ENCODE measurements at regions not wholly inside any gene's neighbourhood (a gene's known extent, or its start where the extent isn't known, plus 50 kb on each side); places are given as distances from the start of the nearest gene placed in this dataset.

GRCh38 chr5:71771191-71771590 is 52.1 kb downstream of the CARTPT start:
- Mint-ChIP-seq H3K4me1 (ENCODE audit: low read depth, unreplicated experiment) (peaks cover 2% of the 10 kb centered on the region), H3K4me3 (ENCODE audit: unreplicated experiment) (no peak overlapping the region), H3K36me3 (ENCODE audit: unreplicated experiment) (no peaks in the 10 kb centered on the region), H3K9me3 (ENCODE audit: unreplicated experiment) (no peaks in the 10 kb centered on the region), H3K27me3 (ENCODE audit: unreplicated experiment) (no peaks in the 10 kb centered on the region), H3K27ac (ENCODE audit: unreplicated experiment) (no peak overlapping the region)
- no peak for DNase-seq
- TF ChIP-seq CTCF (IDR thresholded peaks at IDR 0.05; ENCODE audit: partially characterized antibody, unreplicated experiment): no peak

GRCh38 chr5:71778678-71779276 is 59.7 kb downstream of the CARTPT start:
- H3K27me3 Mint-ChIP-seq (ENCODE audit: unreplicated experiment): peaks cover 2% of the 10 kb centered on the region
- H3K36me3 Mint-ChIP-seq (ENCODE audit: unreplicated experiment): no peaks in the 10 kb centered on the region
- peak; percentile 22 for TF ChIP-seq CTCF (IDR thresholded peaks at IDR 0.05; ENCODE audit: partially characterized antibody, unreplicated experiment)
- H3K9me3 Mint-ChIP-seq (ENCODE audit: unreplicated experiment): peaks cover 5% of the 10 kb centered on the region
- DNase-seq: peak; percentile 36
- H3K27ac Mint-ChIP-seq (ENCODE audit: unreplicated experiment): no peak overlapping the region
- H3K4me3 Mint-ChIP-seq (ENCODE audit: unreplicated experiment): no peak overlapping the region
- H3K4me1 Mint-ChIP-seq (ENCODE audit: low read depth, unreplicated experiment): peaks cover 30% of the 10 kb centered on the region

GRCh38 chr5:71780597-71780996 is 61.5 kb downstream of the CARTPT start:
- H3K27ac Mint-ChIP-seq (ENCODE audit: unreplicated experiment): no peak overlapping the region
- DNase-seq: no peak
- peaks cover 5% of the 10 kb centered on the region for H3K9me3 Mint-ChIP-seq (ENCODE audit: unreplicated experiment)
- H3K36me3 Mint-ChIP-seq (ENCODE audit: unreplicated experiment): no peaks in the 10 kb centered on the region
- peaks cover 34% of the 10 kb centered on the region for H3K4me1 Mint-ChIP-seq (ENCODE audit: low read depth, unreplicated experiment)
- no peak overlapping the region for H3K4me3 Mint-ChIP-seq (ENCODE audit: unreplicated experiment)
- TF ChIP-seq CTCF (IDR thresholded peaks at IDR 0.05; ENCODE audit: partially characterized antibody, unreplicated experiment): no peak
- H3K27me3 Mint-ChIP-seq (ENCODE audit: unreplicated experiment): peaks cover 3% of the 10 kb centered on the region

GRCh38 chr5:71782393-71782770 is 63.3 kb downstream of the CARTPT start:
- peak overlapping the region; percentile 96 for H3K27ac Mint-ChIP-seq (ENCODE audit: unreplicated experiment)

More at GRCh38 chr5:71782393-71782770, 63.3 kb downstream of the CARTPT start:
- DNase-seq: no peak
- H3K4me1 Mint-ChIP-seq (ENCODE audit: low read depth, unreplicated experiment): peaks cover 43% of the 10 kb centered on the region
- TF ChIP-seq CTCF (IDR thresholded peaks at IDR 0.05; ENCODE audit: partially characterized antibody, unreplicated experiment): no peak
- H3K36me3 Mint-ChIP-seq (ENCODE audit: unreplicated experiment): no peaks in the 10 kb centered on the region
- peak overlapping the region; percentile 72 for H3K4me3 Mint-ChIP-seq (ENCODE audit: unreplicated experiment)
- H3K9me3 Mint-ChIP-seq (ENCODE audit: unreplicated experiment): peaks cover 5% of the 10 kb centered on the region
- peaks cover 3% of the 10 kb centered on the region for H3K27me3 Mint-ChIP-seq (ENCODE audit: unreplicated experiment)

Data from glutamatergic neuron (in vitro differentiated cells).